ENCODE measurements at regions not wholly inside any gene's neighbourhood (a gene's known extent, or its start where the extent isn't known, plus 50 kb on each side); places are given as distances from the start of the nearest gene placed in this dataset.

- TF ChIP-seq EP300 (IDR thresholded peaks at IDR 0.05; ENCODE audit: borderline replicate concordance) (peak; percentile 31; the same call in 1 of the 2 replicates), YY1 (IDR thresholded peaks at IDR 0.05; ENCODE audit: low read depth) (peak; percentile 14; the same call in 1 of the 2 replicates), NFIC (IDR thresholded peaks at IDR 0.05) (peak; percentile 75), TCF12 (IDR thresholded peaks at IDR 0.05; ENCODE audit: low read depth) (peak; percentile 73; the same call in 1 of the 2 replicates), TEAD4 (IDR thresholded peaks at IDR 0.05) (no peak), CREB1 (IDR thresholded peaks at IDR 0.05; ENCODE audit: low read depth) (no peak), MAX (IDR thresholded peaks at IDR 0.05) (no peak; the same call in 1 of the 2 replicates), FOXM1 (IDR thresholded peaks at IDR 0.05; ENCODE audit: borderline replicate concordance, low read depth) (no peak), USF1 (IDR thresholded peaks at IDR 0.05) (no peak)
Observed at GRCh38 chr11:13831696-13832095, 130.8 kb upstream of the SPON1 start.

GRCh38 chr11:13834463-13834862 lies 128.1 kb upstream of the SPON1 start:
- peak; percentile 92 for TF ChIP-seq ZBTB7A (IDR thresholded peaks at IDR 0.05; ENCODE audit: low read depth)
- TF ChIP-seq RAD21 (IDR thresholded peaks at IDR 0.05; ENCODE audit: low read depth) = peak; percentile 13; the same call in 1 of the 2 replicates
- TF ChIP-seq CREB1 (IDR thresholded peaks at IDR 0.05; ENCODE audit: low read depth) = no peak
- no peak for TF ChIP-seq EP300 (IDR thresholded peaks at IDR 0.05; ENCODE audit: borderline replicate concordance)

- TF ChIP-seq ZBTB7A (IDR thresholded peaks at IDR 0.05; ENCODE audit: low read depth) (no peak), TEAD4 (IDR thresholded peaks at IDR 0.05) (no peak), EGR1 (IDR thresholded peaks at IDR 0.05) (no peak), USF1 (IDR thresholded peaks at IDR 0.05) (no peak), NFIC (IDR thresholded peaks at IDR 0.05) (no peak), REST (IDR thresholded peaks at IDR 0.05; ENCODE audit: low read depth) (no peak), MAX (IDR thresholded peaks at IDR 0.05) (no peak), TCF12 (IDR thresholded peaks at IDR 0.05; ENCODE audit: low read depth) (no peak), CREB1 (IDR thresholded peaks at IDR 0.05; ENCODE audit: low read depth) (no peak), CEBPB (IDR thresholded peaks at IDR 0.05) (no peak), TAF1 (IDR thresholded peaks at IDR 0.05; ENCODE audit: low read depth) (no peak), FOXM1 (IDR thresholded peaks at IDR 0.05; ENCODE audit: borderline replicate concordance, low read depth) (no peak)
Observed at GRCh38 chr11:13836666-13837065, 125.9 kb upstream of the SPON1 start.

GRCh38 chr11:13837286-13837685 lies 125.2 kb upstream of the SPON1 start:
- 0 out of 2 replicates have a peak, but pooled peaks have one; percentile 30 for TF ChIP-seq FOXM1 (IDR thresholded peaks at IDR 0.05; ENCODE audit: borderline replicate concordance, low read depth)
- TF ChIP-seq REST (IDR thresholded peaks at IDR 0.05; ENCODE audit: low read depth) = no peak
- TF ChIP-seq NFIC (IDR thresholded peaks at IDR 0.05) = peak; percentile 84
- peak; percentile 87; the same call in 1 of the 2 replicates for TF ChIP-seq EP300 (IDR thresholded peaks at IDR 0.05; ENCODE audit: borderline replicate concordance)
- TF ChIP-seq TCF12 (IDR thresholded peaks at IDR 0.05; ENCODE audit: low read depth) = peak; percentile 81

- TF ChIP-seq TCF12 (IDR thresholded peaks at IDR 0.05; ENCODE audit: low read depth) (no peak), YY1 (IDR thresholded peaks at IDR 0.05; ENCODE audit: low read depth) (no peak), ZBTB7A (IDR thresholded peaks at IDR 0.05; ENCODE audit: low read depth) (no peak), REST (IDR thresholded peaks at IDR 0.05; ENCODE audit: low read depth) (no peak), USF1 (IDR thresholded peaks at IDR 0.05) (no peak), CEBPB (IDR thresholded peaks at IDR 0.05) (no peak), NFIC (IDR thresholded peaks at IDR 0.05) (no peak), EGR1 (IDR thresholded peaks at IDR 0.05) (no peak), TEAD4 (IDR thresholded peaks at IDR 0.05) (no peak), RAD21 (IDR thresholded peaks at IDR 0.05; ENCODE audit: low read depth) (no peak), MAX (IDR thresholded peaks at IDR 0.05) (no peak), CREB1 (IDR thresholded peaks at IDR 0.05; ENCODE audit: low read depth) (no peak), TAF1 (IDR thresholded peaks at IDR 0.05; ENCODE audit: low read depth) (no peak), EP300 (IDR thresholded peaks at IDR 0.05; ENCODE audit: borderline replicate concordance) (no peak), FOXM1 (IDR thresholded peaks at IDR 0.05; ENCODE audit: borderline replicate concordance, low read depth) (no peak)
Observed at GRCh38 chr11:13841393-13841792, 121.1 kb upstream of the SPON1 start.
